NB4 (cell line): ENCODE measurements at regions not wholly inside any gene's neighbourhood (a gene's known extent, or its start where the extent isn't known, plus 50 kb on each side); places are given as distances from the start of the nearest gene placed in this dataset.

Source experiments
- POLR2A ChIP-seq: IDR thresholded peaks from 2 replicates; pipeline ENCODE4 v1.6.1; 2011; ENCODE audit warnings: mild to moderate bottlenecking; ENCODE audit not compliant: insufficient read length; ENCODE audit errors: extremely low read depth
- TF ChIP-seq, protein P1 (sequence below): IDR thresholded peaks from one replicate; pipeline ENCODE4 v1.5.1; 2012; ENCODE audit warnings: low read depth, low read length
- TF ChIP-seq, protein P2 (sequence below): IDR thresholded peaks from 2 replicates; pipeline ENCODE4 v1.6.1; 2011; ENCODE audit warnings: low read depth, low read length

- TF ChIP-seq, protein P1, sequence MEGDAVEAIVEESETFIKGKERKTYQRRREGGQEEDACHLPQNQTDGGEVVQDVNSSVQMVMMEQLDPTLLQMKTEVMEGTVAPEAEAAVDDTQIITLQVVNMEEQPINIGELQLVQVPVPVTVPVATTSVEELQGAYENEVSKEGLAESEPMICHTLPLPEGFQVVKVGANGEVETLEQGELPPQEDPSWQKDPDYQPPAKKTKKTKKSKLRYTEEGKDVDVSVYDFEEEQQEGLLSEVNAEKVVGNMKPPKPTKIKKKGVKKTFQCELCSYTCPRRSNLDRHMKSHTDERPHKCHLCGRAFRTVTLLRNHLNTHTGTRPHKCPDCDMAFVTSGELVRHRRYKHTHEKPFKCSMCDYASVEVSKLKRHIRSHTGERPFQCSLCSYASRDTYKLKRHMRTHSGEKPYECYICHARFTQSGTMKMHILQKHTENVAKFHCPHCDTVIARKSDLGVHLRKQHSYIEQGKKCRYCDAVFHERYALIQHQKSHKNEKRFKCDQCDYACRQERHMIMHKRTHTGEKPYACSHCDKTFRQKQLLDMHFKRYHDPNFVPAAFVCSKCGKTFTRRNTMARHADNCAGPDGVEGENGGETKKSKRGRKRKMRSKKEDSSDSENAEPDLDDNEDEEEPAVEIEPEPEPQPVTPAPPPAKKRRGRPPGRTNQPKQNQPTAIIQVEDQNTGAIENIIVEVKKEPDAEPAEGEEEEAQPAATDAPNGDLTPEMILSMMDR: no peak
- no peak for TF ChIP-seq POLR2A
- TF ChIP-seq, protein P2, sequence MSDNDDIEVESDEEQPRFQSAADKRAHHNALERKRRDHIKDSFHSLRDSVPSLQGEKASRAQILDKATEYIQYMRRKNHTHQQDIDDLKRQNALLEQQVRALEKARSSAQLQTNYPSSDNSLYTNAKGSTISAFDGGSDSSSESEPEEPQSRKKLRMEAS: no peak
These were observed 152.4 kb upstream of the THBS2 start for GRCh38 chr6:169406034-169406433.
